A673 (cell line): ENCODE measurements at regions not wholly inside any gene's neighbourhood (a gene's known extent, or its start where the extent isn't known, plus 50 kb on each side); places are given as distances from the start of the nearest gene placed in this dataset.

ENCODE experiments used
- BruUV-seq: library from RNA; stranded (reverse); fragments of 400-500 nt; replicated peaks from 2 replicates; lab custom pipeline; 2021; lab: Mats Ljungman, UMichigan
- CTCF ChIA-PET: fragments of 300-600 bp; sonication (Branson Sonifier 250); formaldehyde crosslinking; loops from one replicate; lab custom pipeline; 2022; ENCODE audit warnings: antibody characterized with exemption; lab: Charles Lee
- POLR2A ChIA-PET: fragments of 300-600 bp; sonication (Branson Sonifier 250); formaldehyde crosslinking; loops from one replicate; lab custom pipeline; 2022; ENCODE audit warnings: antibody characterized with exemption; ENCODE audit not compliant: low non-redundant PET; lab: Charles Lee
- DNase-seq: peaks from one replicate; pipeline ENCODE4 v3.0.0-alpha.2; 2015; ENCODE audit warnings: low spot score
- H3K27ac ChIP-seq: fragments of 200-600 bp; sonication (generic); 2 replicates; pipeline ENCODE4 v1.5.1; 2016; ENCODE audit warnings: mixed run types, low read depth, mild to moderate bottlenecking, mixed read lengths, antibody characterized with exemption, low read length; ENCODE audit not compliant: poor library complexity, severe bottlenecking
- H3K27me3 ChIP-seq: fragments of 200-600 bp; sonication (generic); replicated peaks from 2 replicates; pipeline ENCODE4 v1.6.1; 2017; ENCODE audit warnings: mixed run types, low read depth, mild to moderate bottlenecking, mixed read lengths, antibody characterized with exemption, low read length; ENCODE audit not compliant: insufficient read depth, poor library complexity
- H3K36me3 ChIP-seq: fragments of 200-600 bp; sonication (generic); 2 replicates; pipeline ENCODE4 v1.6.1; 2016; ENCODE audit warnings: mixed run types, mild to moderate bottlenecking, mixed read lengths, antibody characterized with exemption, low read length; ENCODE audit not compliant: insufficient read depth, poor library complexity, severe bottlenecking
- H3K4me1 ChIP-seq: fragments of 200-600 bp; sonication (generic); 2 replicates; pipeline ENCODE4 v1.6.1; 2017; ENCODE audit warnings: mixed run types, mild to moderate bottlenecking, mixed read lengths, antibody characterized with exemption, low read length; ENCODE audit not compliant: insufficient read depth, poor library complexity, severe bottlenecking
- H3K4me3 ChIP-seq: fragments of 200-600 bp; sonication (generic); 2 replicates; pipeline ENCODE4 v1.5.1; 2016; ENCODE audit warnings: low read depth, mixed run types, mild to moderate bottlenecking, mixed read lengths, low read length; ENCODE audit not compliant: poor library complexity, severe bottlenecking
- H3K9me3 ChIP-seq: fragments of 200-600 bp; sonication (generic); 2 replicates; pipeline ENCODE4 v1.6.1; 2016; ENCODE audit warnings: mixed run types, low read depth, mild to moderate bottlenecking, mixed read lengths, antibody characterized with exemption, low read length; ENCODE audit not compliant: poor library complexity, severe bottlenecking
- EZH2 ChIP-seq: fragments of 200-600 bp; sonication (generic); IDR thresholded peaks from 2 replicates; pipeline ENCODE4 v1.6.1; 2017; ENCODE audit warnings: borderline replicate concordance, low read depth, mild to moderate bottlenecking, mixed read lengths, antibody characterized with exemption, low read length; ENCODE audit not compliant: poor library complexity, severe bottlenecking
- intact Hi-C: fragments of 100-400 bp; cut with micrococcal nuclease; formaldehyde crosslinking; loops from one replicate; pipeline ENCODE4 v1.10.0; 2022; ENCODE audit not compliant: unreplicated experiment
- TF ChIP-seq, protein P1 (sequence below): fragments of 300-800, 200-600 bp; sonication (generic); conservative IDR thresholded peaks from 2 replicates; pipeline ENCODE4 v1.5.1; 2017; ENCODE audit warnings: low read depth, mild to moderate bottlenecking, antibody characterized with exemption, low read length, moderate library complexity, mixed read lengths

DNA sequence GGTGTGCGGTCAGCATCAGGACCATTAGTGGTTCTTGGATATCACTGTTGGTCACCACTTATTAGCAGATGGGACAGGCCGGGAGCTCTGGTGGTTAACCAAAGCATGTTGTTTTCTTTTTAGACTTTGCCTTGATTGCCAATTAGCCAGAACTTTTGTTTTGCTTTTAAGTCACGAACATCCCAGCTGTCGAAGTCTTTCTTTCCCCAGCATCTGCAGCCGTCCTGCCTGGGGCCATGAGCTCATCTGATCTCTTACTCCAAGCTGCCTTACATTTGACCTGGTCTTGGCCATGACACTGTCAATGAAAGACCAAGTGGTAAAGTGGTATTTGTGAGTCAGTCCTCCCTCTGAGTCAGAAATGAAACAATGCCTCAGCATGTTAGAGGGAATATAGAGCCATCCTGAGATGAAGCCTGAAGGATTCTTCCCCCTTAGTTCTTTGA is 53.9 kb upstream of the CREB5 start:
- intact Hi-C loops, result no loop called here
- no TSS peak for BruUV-seq
- H3K4me1 ChIP-seq, result no peaks in the 10 kb centered on the region
- ChIA-PET POLR2A (interaction anchor here (0.6 kb wide), 1 partner anchor 403 kb away, joined by 3 read pairs; no protein-coding TSS in a partner anchor), CTCF (no interaction called here)
- H3K9me3 ChIP-seq, result no peaks in the 10 kb centered on the region
- no peaks in the 10 kb centered on the region for H3K27me3 ChIP-seq
- H3K4me3 ChIP-seq, result no peak overlapping the region
- no peaks in the 10 kb centered on the region for H3K36me3 ChIP-seq
- DNase-seq, result no peak
- TF ChIP-seq, protein P1, sequence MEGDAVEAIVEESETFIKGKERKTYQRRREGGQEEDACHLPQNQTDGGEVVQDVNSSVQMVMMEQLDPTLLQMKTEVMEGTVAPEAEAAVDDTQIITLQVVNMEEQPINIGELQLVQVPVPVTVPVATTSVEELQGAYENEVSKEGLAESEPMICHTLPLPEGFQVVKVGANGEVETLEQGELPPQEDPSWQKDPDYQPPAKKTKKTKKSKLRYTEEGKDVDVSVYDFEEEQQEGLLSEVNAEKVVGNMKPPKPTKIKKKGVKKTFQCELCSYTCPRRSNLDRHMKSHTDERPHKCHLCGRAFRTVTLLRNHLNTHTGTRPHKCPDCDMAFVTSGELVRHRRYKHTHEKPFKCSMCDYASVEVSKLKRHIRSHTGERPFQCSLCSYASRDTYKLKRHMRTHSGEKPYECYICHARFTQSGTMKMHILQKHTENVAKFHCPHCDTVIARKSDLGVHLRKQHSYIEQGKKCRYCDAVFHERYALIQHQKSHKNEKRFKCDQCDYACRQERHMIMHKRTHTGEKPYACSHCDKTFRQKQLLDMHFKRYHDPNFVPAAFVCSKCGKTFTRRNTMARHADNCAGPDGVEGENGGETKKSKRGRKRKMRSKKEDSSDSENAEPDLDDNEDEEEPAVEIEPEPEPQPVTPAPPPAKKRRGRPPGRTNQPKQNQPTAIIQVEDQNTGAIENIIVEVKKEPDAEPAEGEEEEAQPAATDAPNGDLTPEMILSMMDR, result no peak
- no peak for TF ChIP-seq EZH2
- no peak overlapping the region for H3K27ac ChIP-seq

DNA sequence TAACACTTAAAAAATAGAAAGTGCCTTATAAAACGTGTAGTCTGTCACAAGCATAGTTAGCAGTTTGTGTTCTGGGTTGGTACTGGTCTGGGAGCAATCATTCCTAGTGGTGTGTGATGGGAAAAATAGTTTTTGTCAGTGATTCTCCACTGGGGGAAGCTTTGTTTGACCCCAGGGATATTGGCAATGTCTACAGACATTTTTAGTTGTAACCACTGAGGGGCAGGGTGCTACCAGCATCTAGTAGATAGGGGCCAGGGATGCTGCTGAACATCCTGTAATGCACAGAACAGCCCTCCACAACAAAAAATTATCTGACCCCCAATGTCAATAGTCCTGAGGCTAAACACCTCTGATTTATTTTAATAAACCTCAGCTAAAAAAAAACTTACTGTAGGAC is 51.6 kb upstream of the CREB5 start:
- no TSS peak for BruUV-seq
- H3K27ac ChIP-seq, result no peak overlapping the region
- ChIA-PET CTCF (interaction anchor here (0.6 to 0.9 kb wide), 3 partner anchors 10 to 266 kb away, joined by 3 to 4 read pairs (median 3); no protein-coding TSS in a partner anchor), POLR2A (no interaction called here)
- no peak for DNase-seq
- no peak overlapping the region for H3K4me3 ChIP-seq
- no peaks in the 10 kb centered on the region for H3K27me3 ChIP-seq
- H3K36me3 ChIP-seq, result no peaks in the 10 kb centered on the region
- TF ChIP-seq, protein P1, result no peak
- no peak for TF ChIP-seq EZH2
- no peaks in the 10 kb centered on the region for H3K9me3 ChIP-seq
- intact Hi-C loops, result no loop called here
- no peaks in the 10 kb centered on the region for H3K4me1 ChIP-seq

DNA sequence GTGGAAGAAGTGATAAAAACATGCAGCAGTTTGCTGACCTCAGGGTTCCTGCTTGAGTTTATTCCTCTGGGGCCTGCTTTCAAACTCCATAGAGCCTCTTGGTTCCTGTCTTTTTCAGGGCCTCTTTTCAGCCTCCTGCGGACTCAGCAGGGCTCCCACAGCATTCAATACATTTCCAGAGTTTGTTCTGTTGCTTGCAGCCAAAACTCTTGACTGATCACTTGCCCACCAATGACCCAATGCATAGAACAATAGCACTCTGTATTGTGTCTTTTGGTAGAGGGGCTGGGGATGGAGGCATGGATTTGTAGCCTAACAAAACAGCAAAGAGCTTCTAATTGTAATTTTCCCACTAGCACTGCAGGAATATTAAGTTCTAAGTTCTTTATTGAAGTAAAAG is 50.8 kb upstream of the CREB5 start:
- Histone ChIP-seq H3K27me3 (no peaks in the 10 kb centered on the region), H3K27ac (no peak overlapping the region), H3K36me3 (no peaks in the 10 kb centered on the region), H3K4me1 (no peaks in the 10 kb centered on the region), H3K9me3 (no peaks in the 10 kb centered on the region), H3K4me3 (no peak overlapping the region)
- intact Hi-C loops, result no loop called here
- TF ChIP-seq, protein P1, result no peak
- TF ChIP-seq EZH2, result no peak
- no peak for DNase-seq
- ChIA-PET POLR2A (no interaction called here), CTCF (no interaction called here)
- no TSS peak for BruUV-seq
